Activated CD8-positive, alpha-beta memory T cell treated with anti-CD3 and anti-CD28 coated beads, Interleukin-2, amount 10 ng/mL, durations not matched to agents 7 days and 5 days (primary cell): ENCODE measurements at regions not wholly inside any gene's neighbourhood (a gene's known extent, or its start where the extent isn't known, plus 50 kb on each side); places are given as distances from the start of the nearest gene placed in this dataset.

Experiments used
- ATAC-seq: fragments of 150-1000 bp; cut with Tn5 transposase; one replicate; pipeline ENCODE4 v1.10.0; 2021; ENCODE audit warnings: moderate library complexity
- CTCF ChIA-PET: fragments of 350-600 bp; sonication (Branson Sonifier 250); formaldehyde crosslinking; loops from one replicate; lab custom pipeline; 2021; ENCODE audit warnings: antibody characterized with exemption; lab: Charles Lee
- DNase-seq: peaks from one replicate; pipeline ENCODE4 v3.0.0-alpha.2; 2020
- H3K27ac Mint-ChIP-seq: one replicate; pipeline ENCODE4 v1.8.0; 2021; ENCODE audit warnings: mild to moderate bottlenecking, mixed read lengths
- H3K27me3 Mint-ChIP-seq: one replicate; pipeline ENCODE4 v1.8.0; 2021; ENCODE audit warnings: mixed read lengths
- H3K36me3 Mint-ChIP-seq: one replicate; pipeline ENCODE4 v1.8.0; 2021; ENCODE audit warnings: mild to moderate bottlenecking, mixed read lengths
- H3K4me1 Mint-ChIP-seq: one replicate; pipeline ENCODE4 v1.8.0; 2021; ENCODE audit warnings: mixed read lengths
- H3K4me3 Mint-ChIP-seq: one replicate; pipeline ENCODE4 v1.8.0; 2021; ENCODE audit warnings: mild to moderate bottlenecking, moderate library complexity, mixed read lengths
- H3K9me3 Mint-ChIP-seq: one replicate; pipeline ENCODE4 v1.8.0; 2022; ENCODE audit warnings: low read depth, mixed read lengths

- no peak overlapping the region for H3K27ac Mint-ChIP-seq
- no peak overlapping the region for H3K4me3 Mint-ChIP-seq
- H3K27me3 Mint-ChIP-seq = no peaks in the 10 kb centered on the region
- DNase-seq = no peak
- no peak for ATAC-seq
- CTCF ChIA-PET = no interaction called here
- no peaks in the 10 kb centered on the region for H3K4me1 Mint-ChIP-seq
- no peaks in the 10 kb centered on the region for H3K36me3 Mint-ChIP-seq
- peaks cover 4% of the 10 kb centered on the region for H3K9me3 Mint-ChIP-seq
These were observed 877.7 kb downstream of the TLE1 start for GRCh38 chr9:80811656-80812055.

GRCh38 chr9:80811003-80811402 lies 878.3 kb downstream of the TLE1 start:
- no peak for DNase-seq
- Mint-ChIP-seq H3K9me3 (peaks cover 6% of the 10 kb centered on the region), H3K36me3 (no peaks in the 10 kb centered on the region), H3K4me3 (no peak overlapping the region), H3K27ac (no peak overlapping the region), H3K4me1 (no peaks in the 10 kb centered on the region), H3K27me3 (no peaks in the 10 kb centered on the region)
- CTCF ChIA-PET = no interaction called here
- ATAC-seq = no peak

- CTCF ChIA-PET = no interaction called here
- ATAC-seq = no peak
- Mint-ChIP-seq H3K4me1 (no peaks in the 10 kb centered on the region), H3K4me3 (no peak overlapping the region), H3K9me3 (peaks cover 6% of the 10 kb centered on the region), H3K36me3 (no peaks in the 10 kb centered on the region), H3K27ac (no peak overlapping the region), H3K27me3 (no peaks in the 10 kb centered on the region)
- no peak for DNase-seq
These were observed 882.7 kb downstream of the TLE1 start for GRCh38 chr9:80806671-80807070.

- Mint-ChIP-seq H3K36me3 (no peaks in the 10 kb centered on the region), H3K9me3 (peaks cover 4% of the 10 kb centered on the region), H3K27me3 (no peaks in the 10 kb centered on the region), H3K4me3 (no peak overlapping the region), H3K4me1 (no peaks in the 10 kb centered on the region), H3K27ac (no peak overlapping the region)
- DNase-seq (no peak), ATAC-seq (no peak)
- CTCF ChIA-PET = no interaction called here
These were observed 884.5 kb downstream of the TLE1 start for GRCh38 chr9:80804873-80805272.

- Mint-ChIP-seq H3K27ac (no peak overlapping the region), H3K27me3 (no peaks in the 10 kb centered on the region), H3K36me3 (no peaks in the 10 kb centered on the region), H3K4me1 (no peaks in the 10 kb centered on the region), H3K9me3 (no peaks in the 10 kb centered on the region), H3K4me3 (no peak overlapping the region)
- ATAC-seq = no peak
- no peak for DNase-seq
- CTCF ChIA-PET = no interaction called here
These were observed 891.3 kb downstream of the TLE1 start for GRCh38 chr9:80797831-80798688.

GRCh38 chr9:80797101-80797829 lies 892.1 kb downstream of the TLE1 start:
- Mint-ChIP-seq H3K27ac (no peak overlapping the region), H3K9me3 (no peaks in the 10 kb centered on the region), H3K4me1 (no peaks in the 10 kb centered on the region), H3K4me3 (no peak overlapping the region), H3K27me3 (no peaks in the 10 kb centered on the region), H3K36me3 (no peaks in the 10 kb centered on the region)
- CTCF ChIA-PET = no interaction called here
- no peak for DNase-seq
- no peak for ATAC-seq

- DNase-seq = no peak
- H3K4me1 Mint-ChIP-seq = no peaks in the 10 kb centered on the region
- no peak overlapping the region for H3K27ac Mint-ChIP-seq
- no peaks in the 10 kb centered on the region for H3K9me3 Mint-ChIP-seq
- CTCF ChIA-PET = no interaction called here
- H3K36me3 Mint-ChIP-seq = no peaks in the 10 kb centered on the region
- ATAC-seq = no peak
- H3K27me3 Mint-ChIP-seq = no peaks in the 10 kb centered on the region
- H3K4me3 Mint-ChIP-seq = no peak overlapping the region
These were observed 892.7 kb downstream of the TLE1 start for GRCh38 chr9:80796632-80797031.

- Mint-ChIP-seq H3K4me3 (no peak overlapping the region), H3K36me3 (no peaks in the 10 kb centered on the region), H3K27ac (no peak overlapping the region), H3K9me3 (peaks cover 6% of the 10 kb centered on the region), H3K27me3 (no peaks in the 10 kb centered on the region), H3K4me1 (no peaks in the 10 kb centered on the region)
- DNase-seq = no peak
- CTCF ChIA-PET = no interaction called here
- no peak for ATAC-seq
These were observed 895.1 kb downstream of the TLE1 start for GRCh38 chr9:80794197-80794596.

GRCh38 chr9:80793706-80794105 lies 895.6 kb downstream of the TLE1 start:
- Mint-ChIP-seq H3K36me3 (no peaks in the 10 kb centered on the region), H3K4me1 (no peaks in the 10 kb centered on the region), H3K4me3 (no peak overlapping the region), H3K9me3 (peaks cover 6% of the 10 kb centered on the region), H3K27ac (no peak overlapping the region), H3K27me3 (no peaks in the 10 kb centered on the region)
- no peak for DNase-seq
- CTCF ChIA-PET = no interaction called here
- ATAC-seq = no peak

GRCh38 chr9:80792726-80793125 lies 896.6 kb downstream of the TLE1 start:
- Mint-ChIP-seq H3K4me1 (no peaks in the 10 kb centered on the region), H3K27me3 (no peaks in the 10 kb centered on the region), H3K9me3 (peaks cover 8% of the 10 kb centered on the region), H3K27ac (no peak overlapping the region), H3K4me3 (no peak overlapping the region), H3K36me3 (no peaks in the 10 kb centered on the region)
- DNase-seq = no peak
- CTCF ChIA-PET = no interaction called here
- ATAC-seq = no peak

- Mint-ChIP-seq H3K4me1 (no peaks in the 10 kb centered on the region), H3K27me3 (no peaks in the 10 kb centered on the region), H3K4me3 (no peak overlapping the region), H3K27ac (no peak overlapping the region), H3K9me3 (peaks cover 12% of the 10 kb centered on the region), H3K36me3 (no peaks in the 10 kb centered on the region)
- CTCF ChIA-PET = no interaction called here
- DNase-seq = no peak
- ATAC-seq = no peak
These were observed 897.5 kb downstream of the TLE1 start for GRCh38 chr9:80791836-80792235.

- ATAC-seq = no peak
- H3K4me3 Mint-ChIP-seq = no peak overlapping the region
These were observed 898.6 kb downstream of the TLE1 start for GRCh38 chr9:80790764-80791163.

GRCh38 chr9:80789831-80790230 lies 899.5 kb downstream of the TLE1 start:
- ATAC-seq = no peak
- CTCF ChIA-PET = no interaction called here
- no peak overlapping the region for H3K27ac Mint-ChIP-seq
- H3K4me1 Mint-ChIP-seq = no peaks in the 10 kb centered on the region
- no peaks in the 10 kb centered on the region for H3K27me3 Mint-ChIP-seq
- H3K9me3 Mint-ChIP-seq = peaks cover 12% of the 10 kb centered on the region
- H3K4me3 Mint-ChIP-seq = no peak overlapping the region
- no peak for DNase-seq
- no peaks in the 10 kb centered on the region for H3K36me3 Mint-ChIP-seq

More at GRCh38 chr9:80790764-80791163, 898.6 kb downstream of the TLE1 start:
- no peaks in the 10 kb centered on the region for H3K4me1 Mint-ChIP-seq
- CTCF ChIA-PET = no interaction called here
- DNase-seq = no peak
- H3K9me3 Mint-ChIP-seq = peaks cover 12% of the 10 kb centered on the region
- H3K27ac Mint-ChIP-seq = no peak overlapping the region
- H3K27me3 Mint-ChIP-seq = no peaks in the 10 kb centered on the region
- no peaks in the 10 kb centered on the region for H3K36me3 Mint-ChIP-seq

GRCh38 chr9:80787636-80788035 lies 901.7 kb downstream of the TLE1 start:
- Mint-ChIP-seq H3K4me3 (no peak overlapping the region), H3K4me1 (no peaks in the 10 kb centered on the region), H3K27me3 (no peaks in the 10 kb centered on the region), H3K36me3 (no peaks in the 10 kb centered on the region), H3K9me3 (peaks cover 12% of the 10 kb centered on the region), H3K27ac (no peak overlapping the region)
- no peak for DNase-seq
- CTCF ChIA-PET = no interaction called here
- no peak for ATAC-seq
